ENCODE measurements at regions not wholly inside any gene's neighbourhood (a gene's known extent, or its start where the extent isn't known, plus 50 kb on each side); places are given as distances from the start of the nearest gene placed in this dataset.

DNA sequence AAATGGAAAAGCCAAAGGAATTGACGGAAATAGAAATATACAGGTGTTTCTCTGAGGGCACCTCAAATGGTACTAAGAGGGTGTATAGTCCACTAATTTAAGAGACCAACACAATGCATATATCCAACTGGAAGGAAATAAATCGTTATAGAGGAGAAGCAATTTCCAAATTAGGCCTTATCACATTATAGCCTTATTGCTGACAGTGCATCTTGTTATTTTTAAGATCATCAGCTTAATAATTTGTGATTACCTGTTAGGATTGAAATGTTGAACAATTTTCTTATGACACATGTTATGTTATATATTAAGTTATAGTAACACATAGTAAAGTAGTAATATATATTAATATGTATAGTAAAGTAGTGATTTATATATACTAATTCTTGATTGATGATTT lies 915.7 kb upstream of the PCDH9 start:
- H3K4me1 ChIP-seq (ENCODE audit: control insufficient read depth, extremely low read depth, insufficient read depth, low read length) = no peaks in the 10 kb centered on the region
- no peaks in the 10 kb centered on the region for H4K20me1 ChIP-seq (ENCODE audit: control insufficient read depth, extremely low read depth, insufficient read depth, low read length)
- H3K27ac ChIP-seq (ENCODE audit: control insufficient read depth, insufficient read depth, low read length) = no peak overlapping the region
- no peaks in the 10 kb centered on the region for H3K9me1 ChIP-seq (ENCODE audit: control insufficient read depth, extremely low read depth, insufficient read depth, low read length)
- dilution Hi-C loops (cut with MboI; ENCODE audit: extremely low pct_ligation_motif_present, low sequenced_read_pairs) = no loop called here
- no peak for DNase-seq (ENCODE audit: low read depth, low spot score)
- no peak overlapping the region for H3K4me3 ChIP-seq (ENCODE audit: control insufficient read depth in 2 of 3, extremely low read depth in 1 of 3, insufficient read depth in 2 of 3, low read depth in 1 of 3, low read length in 3 of 3)
- no peak overlapping the region for H2AFZ ChIP-seq (ENCODE audit: control insufficient read depth, low read length)
- no peak overlapping the region for H3K4me2 ChIP-seq (ENCODE audit: control insufficient read depth, extremely low read depth, insufficient read depth, low read depth, low read length)
- H3K36me3 ChIP-seq (ENCODE audit: control insufficient read depth in 2 of 2, extremely low read depth in 1 of 2, insufficient read depth in 2 of 2, low read length in 2 of 2) = no peaks in the 10 kb centered on the region
- no peaks in the 10 kb centered on the region for H3K9me3 ChIP-seq (ENCODE audit: control insufficient read depth, low read depth, low read length)
- no peak for FAIRE-seq
- H3K79me2 ChIP-seq (ENCODE audit: control insufficient read depth, insufficient read depth, low read length) = no peaks in the 10 kb centered on the region
- H3K27me3 ChIP-seq (ENCODE audit: control insufficient read depth, extremely low read depth, insufficient read depth, low read length) = no peaks in the 10 kb centered on the region
- no peak for TF ChIP-seq EZH2 (IDR thresholded peaks at IDR 0.05; ENCODE audit: low read length)
- TF ChIP-seq, protein P1, sequence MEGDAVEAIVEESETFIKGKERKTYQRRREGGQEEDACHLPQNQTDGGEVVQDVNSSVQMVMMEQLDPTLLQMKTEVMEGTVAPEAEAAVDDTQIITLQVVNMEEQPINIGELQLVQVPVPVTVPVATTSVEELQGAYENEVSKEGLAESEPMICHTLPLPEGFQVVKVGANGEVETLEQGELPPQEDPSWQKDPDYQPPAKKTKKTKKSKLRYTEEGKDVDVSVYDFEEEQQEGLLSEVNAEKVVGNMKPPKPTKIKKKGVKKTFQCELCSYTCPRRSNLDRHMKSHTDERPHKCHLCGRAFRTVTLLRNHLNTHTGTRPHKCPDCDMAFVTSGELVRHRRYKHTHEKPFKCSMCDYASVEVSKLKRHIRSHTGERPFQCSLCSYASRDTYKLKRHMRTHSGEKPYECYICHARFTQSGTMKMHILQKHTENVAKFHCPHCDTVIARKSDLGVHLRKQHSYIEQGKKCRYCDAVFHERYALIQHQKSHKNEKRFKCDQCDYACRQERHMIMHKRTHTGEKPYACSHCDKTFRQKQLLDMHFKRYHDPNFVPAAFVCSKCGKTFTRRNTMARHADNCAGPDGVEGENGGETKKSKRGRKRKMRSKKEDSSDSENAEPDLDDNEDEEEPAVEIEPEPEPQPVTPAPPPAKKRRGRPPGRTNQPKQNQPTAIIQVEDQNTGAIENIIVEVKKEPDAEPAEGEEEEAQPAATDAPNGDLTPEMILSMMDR (optimal IDR thresholded peaks at IDR 0.05 in 1 of 3, IDR thresholded peaks at IDR 0.05 in 1 of 3, conservative IDR thresholded peaks at IDR 0.05 in 1 of 3; ENCODE audit: extremely low read depth in 1 of 3, insufficient read depth in 2 of 3, low read length in 3 of 3) = no peak
- no peak overlapping the region for H3K9ac ChIP-seq (ENCODE audit: control insufficient read depth, extremely low read depth, insufficient read depth, low read length)

DNA sequence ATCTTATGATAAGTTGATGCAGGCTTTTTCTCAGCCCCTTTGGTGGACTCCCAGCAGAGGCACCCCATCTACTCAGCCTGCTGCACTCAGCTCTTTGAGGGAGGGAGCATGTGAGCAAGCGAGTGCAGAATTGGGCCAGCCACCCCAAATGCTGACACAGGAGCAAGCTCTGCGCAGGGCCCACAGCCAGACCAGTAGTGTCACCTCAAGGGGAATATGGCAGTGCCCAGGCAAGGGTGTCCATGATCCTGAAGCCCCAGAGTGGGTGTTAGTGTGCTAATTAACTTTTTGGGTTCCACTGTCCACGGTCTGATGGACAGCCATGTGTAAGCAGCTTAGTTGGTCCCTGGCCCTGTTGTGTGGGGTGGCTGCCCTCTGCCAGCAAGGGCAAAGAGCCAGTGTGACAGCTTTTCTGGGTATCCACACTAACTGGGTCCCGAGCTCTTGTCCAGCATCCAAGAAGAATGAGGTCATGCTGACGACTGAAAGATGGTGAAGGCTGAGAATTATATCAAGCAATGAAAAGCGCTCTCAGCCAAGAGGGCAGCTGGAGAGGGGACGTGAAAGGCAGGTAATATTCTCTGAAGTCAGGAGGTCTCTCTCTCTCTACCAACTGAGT lies 898.3 kb upstream of the PCDH9 start:
- Histone ChIP-seq H3K79me2 (ENCODE audit: control insufficient read depth, insufficient read depth, low read length) (no peaks in the 10 kb centered on the region), H3K27ac (ENCODE audit: control insufficient read depth, insufficient read depth, low read length) (no peak overlapping the region), H3K9ac (ENCODE audit: control insufficient read depth, extremely low read depth, insufficient read depth, low read length) (no peak overlapping the region), H3K4me1 (ENCODE audit: control insufficient read depth, extremely low read depth, insufficient read depth, low read length) (peaks cover 4% of the 10 kb centered on the region), H3K4me2 (ENCODE audit: control insufficient read depth, extremely low read depth, insufficient read depth, low read depth, low read length) (no peak overlapping the region), H2AFZ (ENCODE audit: control insufficient read depth, low read length) (no peak overlapping the region), H3K9me1 (ENCODE audit: control insufficient read depth, extremely low read depth, insufficient read depth, low read length) (no peaks in the 10 kb centered on the region), H4K20me1 (ENCODE audit: control insufficient read depth, extremely low read depth, insufficient read depth, low read length) (no peaks in the 10 kb centered on the region), H3K4me3 (ENCODE audit: control insufficient read depth in 2 of 3, extremely low read depth in 1 of 3, insufficient read depth in 2 of 3, low read depth in 1 of 3, low read length in 3 of 3) (no peak overlapping the region), H3K27me3 (ENCODE audit: control insufficient read depth, extremely low read depth, insufficient read depth, low read length) (no peaks in the 10 kb centered on the region), H3K36me3 (ENCODE audit: control insufficient read depth in 2 of 2, extremely low read depth in 1 of 2, insufficient read depth in 2 of 2, low read length in 2 of 2) (no peaks in the 10 kb centered on the region), H3K9me3 (ENCODE audit: control insufficient read depth, low read depth, low read length) (no peaks in the 10 kb centered on the region)
- TF ChIP-seq, protein P1 (optimal IDR thresholded peaks at IDR 0.05 in 1 of 3, IDR thresholded peaks at IDR 0.05 in 1 of 3, conservative IDR thresholded peaks at IDR 0.05 in 1 of 3; ENCODE audit: extremely low read depth in 1 of 3, insufficient read depth in 2 of 3, low read length in 3 of 3) = no peak
- TF ChIP-seq EZH2 (IDR thresholded peaks at IDR 0.05; ENCODE audit: low read length) = no peak
- FAIRE-seq (no peak), DNase-seq (ENCODE audit: low read depth, low spot score) (no peak)
- dilution Hi-C loops (cut with MboI; ENCODE audit: extremely low pct_ligation_motif_present, low sequenced_read_pairs) = no loop called here

Data from keratinocyte (primary cell).